ENCODE measurements at regions not wholly inside any gene's neighbourhood (a gene's known extent, or its start where the extent isn't known, plus 50 kb on each side); places are given as distances from the start of the nearest gene placed in this dataset.
"Not testable (repeated sequence)": the region's sequence is repeated elsewhere in the genome, so short reads cannot be mapped to it uniquely, and the experiment has no call there.

DNA sequence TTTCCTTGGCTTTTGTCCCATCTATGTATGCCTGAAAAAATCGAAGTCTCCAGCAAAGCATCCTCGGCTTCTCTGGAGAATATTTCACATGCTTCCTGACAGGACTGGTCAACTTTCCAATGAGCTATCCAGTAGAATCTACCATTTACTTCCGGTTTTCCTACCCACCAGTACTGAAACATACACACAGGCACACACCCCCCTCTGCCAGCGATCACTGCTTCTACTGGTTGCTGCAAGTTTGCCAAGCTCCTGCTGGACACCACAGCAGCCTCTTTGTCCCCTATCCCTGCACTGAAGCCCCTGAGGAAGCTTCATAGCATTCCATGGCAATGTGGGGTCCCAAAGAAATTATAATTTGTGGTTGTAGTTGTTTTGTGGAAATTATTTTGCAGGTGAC lies 536.8 kb downstream of the MATN1 start:
- no peak for DNase-seq (ENCODE audit: low read depth, low spot score)

DNA sequence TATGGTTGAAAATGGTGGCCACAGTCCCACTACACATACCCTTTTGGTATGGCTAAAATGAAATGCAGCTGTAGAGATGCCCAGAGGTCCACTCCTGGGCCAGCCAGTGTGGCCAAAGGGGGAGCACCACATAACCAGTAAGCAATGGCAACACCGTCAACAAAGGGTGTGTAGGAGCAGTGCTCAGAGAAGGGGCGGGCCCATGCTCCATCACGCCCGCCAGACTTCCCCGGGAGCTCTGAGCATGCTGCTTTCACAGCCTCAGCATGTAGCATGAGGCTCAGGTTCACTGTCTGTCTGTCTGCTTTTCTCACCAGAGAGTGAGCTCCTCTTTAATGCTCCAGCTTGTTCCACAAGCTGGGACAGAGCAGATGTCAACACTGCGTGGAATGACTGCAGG lies 537.6 kb downstream of the MATN1 start:
- no peak for DNase-seq (ENCODE audit: low read depth, low spot score)

DNA sequence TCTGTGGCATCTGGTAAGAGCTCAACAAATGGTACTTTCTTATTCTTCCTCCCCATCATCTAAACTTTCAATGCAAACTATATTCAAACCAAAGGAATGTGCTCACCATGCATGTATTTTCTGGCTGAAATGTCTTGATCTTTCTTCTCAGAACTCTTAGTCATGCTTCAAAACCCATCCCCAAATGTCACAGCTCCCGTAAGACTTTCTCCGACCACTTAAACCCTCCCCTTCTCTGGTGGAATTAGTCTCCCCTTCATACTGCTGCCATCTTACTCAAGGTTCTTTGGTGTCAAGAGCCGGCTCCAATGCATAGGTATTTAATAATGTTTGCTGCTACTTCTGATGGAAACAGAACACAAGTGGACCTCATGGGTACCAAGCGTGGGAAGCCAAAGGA lies 538.1 kb downstream of the MATN1 start:
- DNase-seq (ENCODE audit: low read depth, low spot score): no peak

DNA sequence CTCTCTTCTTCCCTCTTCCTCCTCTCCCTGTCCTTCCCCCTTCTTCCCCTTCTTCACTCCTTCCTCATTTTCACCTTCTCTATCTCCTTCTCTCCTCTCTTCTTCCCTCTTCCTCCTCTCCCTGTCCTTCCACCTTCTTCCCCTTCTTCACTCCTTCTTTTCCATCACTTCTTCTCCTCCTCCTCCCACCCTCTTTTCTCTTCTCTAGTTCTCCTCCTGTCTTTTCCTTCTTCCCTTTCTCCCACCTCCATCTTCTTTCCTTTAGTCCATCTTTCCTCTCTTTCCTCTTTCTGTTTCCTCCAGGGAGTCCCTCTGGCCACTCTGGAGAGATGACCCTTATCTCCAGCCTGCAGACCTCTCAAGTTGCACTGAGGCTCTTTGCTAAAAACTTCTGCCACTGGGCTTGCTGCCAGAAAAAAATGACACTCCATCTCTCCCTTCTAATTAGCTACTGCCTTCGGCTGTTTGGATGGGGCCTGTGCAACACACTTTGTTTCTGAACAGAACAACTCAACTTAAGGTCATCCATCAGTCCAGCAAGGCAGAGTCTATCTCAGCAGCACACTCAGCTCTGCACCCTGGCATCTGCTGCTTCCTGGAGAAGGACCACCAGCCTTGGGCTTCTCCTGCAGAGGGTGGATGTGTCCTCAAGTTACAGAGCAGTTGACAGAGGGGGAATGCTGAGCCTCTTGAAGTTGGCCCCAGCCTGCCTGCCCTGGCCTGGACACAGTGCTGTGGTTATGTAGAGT lies 538.8 kb downstream of the MATN1 start:
- no peak for DNase-seq (ENCODE audit: low read depth, low spot score)

DNA sequence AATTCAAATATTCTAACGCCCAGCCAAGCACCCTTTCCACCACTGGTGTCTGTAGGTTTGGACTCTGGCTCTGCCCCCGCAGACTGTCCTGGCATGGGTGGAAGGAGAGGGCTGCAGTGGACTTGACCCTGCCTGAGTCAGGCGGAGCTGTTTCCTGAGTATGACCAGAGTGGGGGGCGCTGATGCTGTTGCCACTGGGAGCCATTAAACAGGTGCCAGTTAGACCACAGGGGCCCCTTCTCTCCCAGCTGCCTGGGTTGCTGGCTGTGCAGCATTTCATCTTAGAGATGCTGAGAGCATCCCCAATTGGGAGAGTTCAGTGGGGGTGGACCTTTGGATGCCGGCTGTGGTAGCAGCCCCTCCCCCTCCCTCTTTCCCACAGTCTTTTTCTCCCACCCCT lies 539.5 kb downstream of the MATN1 start:
- DNase-seq (ENCODE audit: low read depth, low spot score): no peak

DNA sequence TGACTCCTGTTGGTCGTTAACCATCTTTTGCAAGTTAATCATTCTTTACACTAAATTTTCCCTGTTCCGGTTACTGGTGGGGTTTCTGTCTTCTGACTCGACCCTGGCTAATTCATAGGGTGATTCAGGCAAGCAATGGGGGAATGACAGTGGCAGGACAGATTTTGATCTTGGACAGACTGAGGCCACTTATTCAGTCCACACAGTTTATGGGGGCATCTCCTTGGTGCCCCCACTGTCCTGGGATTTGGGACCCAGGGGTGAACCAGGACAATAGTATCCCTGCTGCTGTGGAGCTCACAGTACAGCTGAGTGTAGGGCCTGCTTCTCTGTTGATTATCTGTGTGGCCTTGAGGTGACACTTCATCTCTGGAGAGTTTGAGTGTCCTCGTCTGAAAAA lies 540.4 kb downstream of the MATN1 start:
- DNase-seq (ENCODE audit: low read depth, low spot score): no peak

DNA sequence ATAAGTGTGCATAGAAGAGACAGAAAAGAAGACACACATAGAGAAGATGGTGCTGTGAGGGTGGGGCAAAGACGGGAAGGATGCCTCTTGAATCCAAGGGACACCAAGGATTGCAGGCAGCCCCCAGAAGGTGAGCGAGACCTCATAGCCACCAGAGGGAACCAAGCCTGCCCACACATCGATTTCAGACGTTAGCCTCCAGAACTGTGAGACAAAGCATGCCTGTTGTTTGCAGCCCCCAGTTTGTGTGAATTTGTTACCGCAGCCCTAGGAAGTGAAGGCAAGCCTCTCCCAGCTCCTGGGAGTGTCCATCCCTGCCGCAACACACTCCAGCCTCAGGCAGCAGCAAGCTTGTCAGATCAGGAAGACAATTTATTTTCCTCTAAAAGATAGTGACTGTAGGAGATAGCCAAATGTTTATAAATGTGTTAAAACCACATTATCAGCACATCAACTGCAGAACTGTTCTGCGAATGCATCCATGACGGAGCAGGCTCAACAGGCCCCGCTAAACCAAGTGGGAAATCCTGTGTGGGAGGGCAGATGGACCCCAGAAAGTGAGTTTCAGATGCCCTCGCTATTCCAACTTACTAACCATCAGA lies 543.3 kb downstream of the MATN1 start:
- DNase-seq (ENCODE audit: low read depth, low spot score): no peak

DNA sequence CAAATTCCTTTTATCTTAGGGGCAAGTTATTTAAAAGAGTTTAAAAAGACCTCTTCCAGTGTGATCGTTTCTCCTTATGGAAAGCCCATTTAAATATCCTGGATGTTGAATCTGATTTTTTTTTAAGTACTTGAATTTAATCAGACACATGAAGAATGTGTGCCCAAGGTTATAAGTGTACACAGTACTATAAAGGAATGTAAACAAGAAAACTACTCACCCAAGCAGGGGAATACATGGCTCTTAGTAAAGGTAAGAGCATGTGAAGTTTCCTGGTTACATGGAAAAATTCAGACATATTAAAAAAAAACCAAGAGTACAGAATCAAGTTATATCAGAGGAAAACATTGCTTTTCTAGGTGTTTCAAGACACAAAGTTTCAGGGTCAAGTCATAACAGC lies 546.9 kb downstream of the MATN1 start:
- DNase-seq (ENCODE audit: low read depth, low spot score): no peak

DNA sequence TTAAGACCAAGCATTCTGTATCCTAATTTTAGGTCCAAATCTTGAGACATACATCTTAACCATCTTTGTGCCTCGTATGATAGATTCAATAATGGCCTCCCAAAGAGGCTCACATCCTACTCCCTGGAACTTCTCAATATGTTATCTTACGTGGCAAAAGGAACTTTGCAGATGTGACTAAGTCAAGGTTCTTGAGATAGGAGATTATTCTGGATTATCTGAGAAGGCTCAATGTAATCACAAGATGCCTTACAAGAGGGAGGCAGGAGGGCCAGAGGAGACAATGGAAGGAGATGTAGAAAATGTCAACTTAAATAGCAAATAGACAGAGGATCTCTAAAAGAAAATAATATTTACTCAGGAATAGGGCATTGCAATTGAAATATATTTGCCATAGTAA lies 548.9 kb downstream of the MATN1 start:
- DNase-seq (ENCODE audit: low read depth, low spot score): no peak

DNA sequence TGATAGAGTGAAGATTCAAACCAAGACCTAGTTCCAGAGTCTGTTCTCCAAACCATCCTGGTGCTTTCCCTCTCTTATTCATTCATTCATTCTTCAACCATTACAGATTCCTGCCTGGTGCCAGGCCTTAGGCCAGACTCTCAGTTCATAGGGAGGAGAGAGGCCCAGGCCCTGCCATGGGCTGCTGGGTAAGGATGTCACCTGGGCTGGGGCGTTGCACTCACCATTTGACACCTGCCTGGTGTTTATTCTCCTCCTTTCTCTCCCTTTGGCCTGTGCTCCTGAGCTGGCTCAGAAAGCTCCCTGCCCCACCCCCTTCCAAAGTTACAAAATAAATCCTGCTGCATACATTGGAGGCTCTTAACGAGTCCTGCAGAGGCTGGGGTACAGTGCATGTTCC lies 549.8 kb downstream of the MATN1 start:
- DNase-seq (ENCODE audit: low read depth, low spot score): no peak

DNA sequence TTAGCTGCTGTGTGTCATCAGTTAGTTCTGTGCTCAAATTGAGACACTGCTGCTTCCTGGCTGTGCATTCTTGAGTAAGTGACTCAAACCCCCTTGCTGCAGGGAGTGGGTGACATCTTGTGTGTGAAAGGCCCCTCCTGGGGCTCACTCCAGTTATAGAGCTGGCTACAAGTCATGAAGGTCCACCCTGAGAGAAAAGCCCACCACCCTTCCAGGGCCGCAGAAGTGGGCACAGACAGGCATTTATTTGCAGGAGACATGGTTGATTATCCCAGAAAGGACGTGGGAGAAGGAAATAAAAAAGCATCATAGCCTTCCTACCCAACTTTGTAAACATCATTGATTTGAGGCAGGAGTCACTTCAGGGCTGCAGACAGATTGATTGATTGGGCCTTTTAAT lies 550.6 kb downstream of the MATN1 start:
- no peak for DNase-seq (ENCODE audit: low read depth, low spot score)

DNA sequence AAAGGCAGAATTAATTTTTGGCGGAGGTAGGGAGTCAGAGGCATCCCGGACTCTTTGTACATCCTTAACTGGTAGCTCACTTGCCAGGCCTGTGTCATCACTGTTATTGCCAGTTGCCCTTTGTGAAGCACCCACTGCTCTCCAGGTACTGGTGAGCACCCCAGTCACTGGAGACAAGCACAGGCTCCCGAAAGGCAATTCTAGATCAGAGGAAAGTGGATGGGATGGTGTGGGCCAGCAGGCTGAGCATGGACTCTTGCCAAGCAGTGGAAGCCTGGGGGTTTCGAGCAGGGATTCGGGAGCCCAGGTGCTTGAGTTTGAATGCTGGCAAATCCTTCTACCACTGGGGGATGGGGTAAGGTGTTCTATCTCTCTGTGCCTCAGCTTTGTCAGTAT lies 551.1 kb downstream of the MATN1 start:
- DNase-seq (ENCODE audit: low read depth, low spot score): no peak

DNA sequence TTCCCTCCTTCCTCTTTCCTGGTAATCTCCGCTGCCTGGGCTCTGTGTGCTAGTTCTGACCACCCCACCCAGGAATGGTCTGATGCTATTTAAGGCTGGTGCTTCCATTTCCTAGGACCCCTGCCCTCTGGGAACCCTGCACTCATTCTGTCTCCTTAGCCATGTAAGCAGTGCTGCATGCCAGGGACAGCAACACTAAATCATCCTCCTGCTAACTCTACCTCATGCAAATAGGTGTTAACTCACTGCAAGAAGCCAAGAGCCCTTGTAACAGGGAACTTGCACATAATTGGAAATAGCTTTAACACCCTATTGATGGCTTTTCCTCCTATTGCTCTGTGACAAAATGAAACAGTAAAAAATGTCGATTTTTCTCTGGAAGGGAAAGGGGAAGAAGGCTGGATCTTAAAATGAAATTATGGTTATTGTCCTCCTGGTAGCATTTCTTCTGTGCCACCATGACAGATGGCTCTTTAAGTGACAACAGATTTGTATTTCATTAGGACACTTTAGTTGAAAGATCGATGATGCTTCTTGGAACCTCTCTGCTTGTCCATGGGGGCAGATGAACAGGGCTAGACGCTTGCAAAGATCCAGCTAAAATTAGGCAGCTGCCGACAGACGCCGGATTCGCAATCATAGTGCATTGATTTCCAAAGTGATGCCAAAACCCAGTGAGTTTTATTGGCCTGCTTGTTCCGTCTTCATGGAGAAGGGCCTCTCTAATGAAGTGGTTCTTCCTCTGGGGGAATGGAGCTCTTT lies 551.7 kb downstream of the MATN1 start:
- no peak for DNase-seq (ENCODE audit: low read depth, low spot score)

DNA sequence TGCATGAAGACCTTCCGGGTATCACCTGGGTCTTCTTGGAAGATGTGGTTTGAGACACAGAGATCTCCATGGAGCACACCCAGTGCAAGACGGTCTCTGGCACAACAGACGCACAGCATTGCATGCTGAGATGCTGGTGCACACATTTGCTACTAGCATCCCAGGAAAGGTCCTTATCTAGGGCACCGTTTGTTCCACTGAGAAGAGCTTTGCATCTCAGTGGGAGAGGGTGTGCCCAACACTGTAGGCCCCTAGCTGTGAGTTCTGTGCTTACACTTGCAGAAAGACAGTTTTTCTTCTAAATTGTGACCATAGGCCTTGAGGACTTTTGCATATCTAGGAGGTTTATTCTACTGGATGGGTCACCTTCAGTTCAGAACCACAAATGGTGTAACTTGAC lies 554.1 kb downstream of the MATN1 start:
- DNase-seq (ENCODE audit: low read depth, low spot score): no peak

DNA sequence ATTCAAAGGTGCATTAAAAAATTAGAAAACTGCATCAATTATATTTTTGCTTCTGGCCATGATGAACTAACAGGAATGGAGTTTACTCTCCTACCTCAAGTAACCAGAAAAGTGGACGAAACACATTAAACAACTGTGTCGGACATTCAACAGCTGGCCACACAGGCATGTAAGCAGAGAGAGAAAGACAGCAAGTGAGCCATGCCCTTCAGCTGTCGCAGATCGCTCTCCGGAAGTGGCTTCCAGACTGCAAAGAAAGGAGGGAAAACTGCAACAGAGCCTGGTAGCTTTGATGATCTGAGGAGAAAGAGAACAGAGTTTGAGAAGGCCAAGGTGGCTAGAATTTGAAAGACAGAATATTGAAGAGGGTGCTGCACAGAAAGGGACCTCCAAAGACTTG lies 557.2 kb downstream of the MATN1 start:
- no peak for DNase-seq (ENCODE audit: low read depth, low spot score)

DNA sequence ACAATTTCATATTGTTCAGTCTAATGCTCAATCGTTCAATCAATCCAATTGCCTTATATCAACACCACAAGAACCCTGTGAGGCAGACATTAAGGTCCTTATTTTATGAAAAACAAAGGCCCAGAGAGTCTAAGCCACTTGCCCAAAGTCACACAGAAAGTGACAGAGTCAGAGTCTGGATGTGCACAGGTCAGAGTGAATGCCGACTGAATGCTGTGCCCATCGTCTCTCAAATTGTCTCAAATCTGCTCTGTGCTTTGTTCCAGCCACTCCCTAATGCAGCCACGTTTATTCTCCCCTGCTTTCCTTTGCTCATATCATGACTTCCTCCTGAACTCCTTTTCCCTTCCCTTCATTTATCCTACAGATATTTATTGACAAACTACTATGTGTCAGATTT lies 558.3 kb downstream of the MATN1 start:
- no peak for DNase-seq (ENCODE audit: low read depth, low spot score)

DNA sequence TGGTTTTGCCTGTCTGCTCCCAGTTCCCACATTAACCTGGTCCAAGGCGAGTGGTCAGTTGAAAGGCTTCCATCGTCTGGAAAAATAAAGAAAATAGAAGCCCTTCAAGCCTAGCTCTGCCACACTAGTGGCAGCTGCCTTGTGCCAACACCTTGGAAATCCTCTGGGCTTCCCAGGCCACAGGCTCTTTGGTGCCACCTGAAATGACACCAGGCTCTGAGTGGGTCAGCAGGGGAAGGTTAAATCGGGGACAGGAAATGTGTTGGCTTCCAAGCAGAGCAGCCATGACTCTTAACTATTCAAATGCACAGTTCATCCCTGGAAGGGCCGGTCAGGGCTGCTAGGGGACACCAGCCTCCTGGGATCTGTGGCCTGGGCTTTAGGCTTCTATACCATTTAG lies 558.7 kb downstream of the MATN1 start:
- no peak for DNase-seq (ENCODE audit: low read depth, low spot score)

DNA sequence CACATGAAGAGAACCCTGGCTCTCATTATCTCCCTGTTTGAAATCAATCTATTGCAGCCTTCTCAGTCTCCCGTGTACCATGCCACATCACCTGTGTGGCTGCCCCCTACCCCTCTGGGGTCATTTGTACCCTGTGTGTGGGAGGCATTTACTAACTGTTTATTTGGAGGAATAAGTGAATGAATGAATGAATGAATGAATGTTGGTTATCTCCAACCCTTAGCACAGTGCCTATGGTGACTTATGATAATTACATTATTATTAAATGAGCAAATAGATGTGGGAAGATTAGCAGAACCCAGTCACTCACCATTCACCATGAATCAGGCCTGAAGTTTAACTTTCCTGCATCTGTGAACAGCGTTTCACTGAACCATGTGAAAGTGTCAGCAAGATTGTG lies 560.8 kb downstream of the MATN1 start:
- DNase-seq (ENCODE audit: low read depth, low spot score): no peak

DNA sequence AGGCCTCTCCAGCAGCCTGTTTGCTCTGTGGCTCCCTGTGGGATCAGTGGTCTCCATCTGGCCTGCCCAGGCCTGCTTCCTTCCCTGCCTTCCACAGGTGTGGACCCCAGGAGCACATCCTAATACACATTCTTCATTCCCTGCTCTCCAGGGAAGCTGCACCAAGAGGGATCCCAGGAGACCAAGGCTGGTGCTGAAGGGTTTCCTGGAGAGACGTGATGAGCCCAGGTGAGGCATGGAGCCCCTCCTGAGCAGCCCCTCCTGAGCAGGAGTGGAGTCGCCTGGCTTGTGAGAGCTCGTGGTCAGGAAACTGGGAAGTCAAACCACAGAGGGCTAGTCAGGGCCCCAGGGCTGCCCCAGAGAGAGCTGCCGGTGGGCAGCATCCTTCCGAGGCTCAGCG lies 561.4 kb downstream of the MATN1 start:
- DNase-seq (ENCODE audit: low read depth, low spot score): no peak

DNA sequence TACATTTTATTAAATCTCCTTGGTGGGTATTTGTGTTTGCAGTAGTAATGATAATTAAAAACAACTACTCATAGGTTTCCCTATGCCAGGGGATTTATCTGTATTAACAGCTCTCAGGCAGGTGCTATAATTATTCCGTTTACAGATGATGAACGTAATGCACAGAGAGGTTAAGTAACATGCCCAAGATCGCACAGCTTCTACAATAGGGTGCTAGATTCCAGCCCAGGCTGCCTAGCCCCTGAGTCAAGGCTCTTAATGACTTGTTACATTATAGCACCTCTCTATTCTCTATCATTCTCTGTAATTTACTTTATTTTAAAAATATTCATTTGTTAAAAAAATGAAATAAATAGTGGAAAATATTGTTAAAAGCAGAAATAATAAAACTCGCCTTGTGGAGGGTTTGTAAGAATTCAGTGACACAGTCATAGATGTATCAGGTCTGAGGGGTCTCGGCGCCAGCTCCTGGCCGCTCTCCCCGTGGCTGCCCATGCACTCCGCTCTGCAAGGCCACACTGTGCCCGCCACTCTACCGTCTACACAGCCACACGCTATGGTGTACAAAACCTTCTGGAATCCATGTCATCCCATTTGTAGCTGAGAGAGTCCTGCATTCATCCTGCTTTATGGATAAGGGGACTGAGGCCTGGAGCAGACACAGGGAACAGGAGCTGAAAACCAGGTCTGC lies 562.2 kb downstream of the MATN1 start:
- DNase-seq (ENCODE audit: low read depth, low spot score): no peak

DNA sequence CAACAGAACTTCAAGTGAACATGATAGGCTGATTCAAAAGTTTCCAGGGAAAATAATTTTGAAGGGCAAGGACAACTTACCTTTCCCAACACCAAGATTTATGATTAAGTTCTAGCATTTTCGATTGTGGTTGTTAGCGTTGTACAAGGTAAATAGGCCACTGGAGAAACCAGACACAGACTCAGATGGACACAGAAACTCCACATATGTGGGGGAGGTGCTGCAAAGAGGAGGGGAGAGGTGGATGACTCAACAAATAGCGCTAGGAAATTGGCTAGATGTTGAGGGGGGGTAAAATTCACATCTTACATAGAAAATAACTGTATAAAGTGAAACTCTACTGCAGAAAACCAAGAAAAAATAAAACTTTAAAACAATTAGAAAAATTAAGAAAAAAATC lies 564.4 kb downstream of the MATN1 start:
- DNase-seq (ENCODE audit: low read depth, low spot score): no peak

DNA sequence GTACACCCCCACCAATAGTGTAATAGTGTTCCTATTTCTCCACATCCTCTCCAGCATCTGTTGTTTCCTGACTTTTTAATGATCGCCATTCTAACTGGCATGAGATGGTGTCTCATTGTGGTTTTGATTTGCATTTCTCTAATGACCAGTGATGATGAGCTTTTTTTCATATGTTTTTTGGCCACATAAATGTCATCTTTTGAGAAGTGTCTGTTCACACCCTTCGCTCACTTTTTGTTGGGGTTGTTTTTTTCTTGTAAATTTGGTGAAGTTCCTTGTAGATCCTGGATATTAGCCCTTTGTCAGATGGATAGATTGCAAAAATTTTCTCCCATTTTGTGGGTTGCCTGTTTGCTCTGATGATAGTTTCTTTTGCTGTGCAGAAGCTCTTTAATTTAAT lies 567.7 kb downstream of the MATN1 start:
- DNase-seq (ENCODE audit: low read depth, low spot score): not testable (repeated sequence)

All from astrocyte of the hippocampus (primary cell).